Ishikawa (cell line): ENCODE measurements at regions not wholly inside any gene's neighbourhood (a gene's known extent, or its start where the extent isn't known, plus 50 kb on each side); places are given as distances from the start of the nearest gene placed in this dataset.

Experiments used
- EGR1 ChIP-seq: IDR thresholded peaks from 2 replicates; pipeline ENCODE4 v1.6.1; 2012
- ZBTB7A ChIP-seq: IDR thresholded peaks from 2 replicates; pipeline ENCODE4 v1.6.1; 2012; ENCODE audit warnings: low read depth
- TF ChIP-seq, protein P1 (sequence below): IDR thresholded peaks from 2 replicates; pipeline ENCODE4 v1.6.1; 2012; ENCODE audit warnings: low read depth, mild to moderate bottlenecking

- TF ChIP-seq, protein P1, sequence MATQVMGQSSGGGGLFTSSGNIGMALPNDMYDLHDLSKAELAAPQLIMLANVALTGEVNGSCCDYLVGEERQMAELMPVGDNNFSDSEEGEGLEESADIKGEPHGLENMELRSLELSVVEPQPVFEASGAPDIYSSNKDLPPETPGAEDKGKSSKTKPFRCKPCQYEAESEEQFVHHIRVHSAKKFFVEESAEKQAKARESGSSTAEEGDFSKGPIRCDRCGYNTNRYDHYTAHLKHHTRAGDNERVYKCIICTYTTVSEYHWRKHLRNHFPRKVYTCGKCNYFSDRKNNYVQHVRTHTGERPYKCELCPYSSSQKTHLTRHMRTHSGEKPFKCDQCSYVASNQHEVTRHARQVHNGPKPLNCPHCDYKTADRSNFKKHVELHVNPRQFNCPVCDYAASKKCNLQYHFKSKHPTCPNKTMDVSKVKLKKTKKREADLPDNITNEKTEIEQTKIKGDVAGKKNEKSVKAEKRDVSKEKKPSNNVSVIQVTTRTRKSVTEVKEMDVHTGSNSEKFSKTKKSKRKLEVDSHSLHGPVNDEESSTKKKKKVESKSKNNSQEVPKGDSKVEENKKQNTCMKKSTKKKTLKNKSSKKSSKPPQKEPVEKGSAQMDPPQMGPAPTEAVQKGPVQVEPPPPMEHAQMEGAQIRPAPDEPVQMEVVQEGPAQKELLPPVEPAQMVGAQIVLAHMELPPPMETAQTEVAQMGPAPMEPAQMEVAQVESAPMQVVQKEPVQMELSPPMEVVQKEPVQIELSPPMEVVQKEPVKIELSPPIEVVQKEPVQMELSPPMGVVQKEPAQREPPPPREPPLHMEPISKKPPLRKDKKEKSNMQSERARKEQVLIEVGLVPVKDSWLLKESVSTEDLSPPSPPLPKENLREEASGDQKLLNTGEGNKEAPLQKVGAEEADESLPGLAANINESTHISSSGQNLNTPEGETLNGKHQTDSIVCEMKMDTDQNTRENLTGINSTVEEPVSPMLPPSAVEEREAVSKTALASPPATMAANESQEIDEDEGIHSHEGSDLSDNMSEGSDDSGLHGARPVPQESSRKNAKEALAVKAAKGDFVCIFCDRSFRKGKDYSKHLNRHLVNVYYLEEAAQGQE: no peak
- TF ChIP-seq EGR1: no peak
- TF ChIP-seq ZBTB7A: no peak
These were observed 1308.8 kb downstream of the ROBO2 start for GRCh38 chr3:78348664-78349063.
